Retinal pigment epithelial cell (primary cell): ENCODE measurements at regions not wholly inside any gene's neighbourhood (a gene's known extent, or its start where the extent isn't known, plus 50 kb on each side); places are given as distances from the start of the nearest gene placed in this dataset.

Source experiments
- DNase-seq: peaks from one replicate; pipeline ENCODE4 v3.0.0-alpha.2; 2010; ENCODE audit warnings: low read depth
- H3K4me3 ChIP-seq: 2 replicates; pipeline ENCODE4 v1.5.1; 2011; ENCODE audit warnings: mild to moderate bottlenecking, low read length, control low read depth, moderate library complexity
- TF ChIP-seq, protein P1 (sequence below): conservative IDR thresholded peaks from 2 replicates; pipeline ENCODE4 v1.5.1; 2011; ENCODE audit warnings: low read depth, low read length, control low read depth, inconsistent platforms

DNA sequence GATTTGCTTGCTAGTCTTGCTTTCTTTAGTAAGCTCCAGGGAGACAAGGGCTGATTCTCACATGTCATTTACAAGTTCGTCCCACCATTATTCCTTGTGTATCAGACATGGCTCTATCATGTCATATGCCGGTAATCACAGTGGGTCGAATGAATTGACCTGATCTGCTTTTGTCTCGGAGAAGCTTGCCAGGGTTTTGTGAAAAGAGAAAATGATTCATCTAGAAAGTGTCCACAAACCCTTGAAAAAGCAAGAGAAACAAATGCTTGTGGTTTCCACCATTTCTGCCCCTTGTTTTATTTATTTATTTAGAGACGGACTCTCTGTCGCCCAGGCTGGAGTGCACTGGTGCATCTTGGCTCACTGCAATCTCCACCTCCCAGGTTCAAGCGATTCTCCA, 278.5 kb downstream of the TCF7L2 start:
- H3K4me3 ChIP-seq = no peak overlapping the region
- TF ChIP-seq, protein P1, sequence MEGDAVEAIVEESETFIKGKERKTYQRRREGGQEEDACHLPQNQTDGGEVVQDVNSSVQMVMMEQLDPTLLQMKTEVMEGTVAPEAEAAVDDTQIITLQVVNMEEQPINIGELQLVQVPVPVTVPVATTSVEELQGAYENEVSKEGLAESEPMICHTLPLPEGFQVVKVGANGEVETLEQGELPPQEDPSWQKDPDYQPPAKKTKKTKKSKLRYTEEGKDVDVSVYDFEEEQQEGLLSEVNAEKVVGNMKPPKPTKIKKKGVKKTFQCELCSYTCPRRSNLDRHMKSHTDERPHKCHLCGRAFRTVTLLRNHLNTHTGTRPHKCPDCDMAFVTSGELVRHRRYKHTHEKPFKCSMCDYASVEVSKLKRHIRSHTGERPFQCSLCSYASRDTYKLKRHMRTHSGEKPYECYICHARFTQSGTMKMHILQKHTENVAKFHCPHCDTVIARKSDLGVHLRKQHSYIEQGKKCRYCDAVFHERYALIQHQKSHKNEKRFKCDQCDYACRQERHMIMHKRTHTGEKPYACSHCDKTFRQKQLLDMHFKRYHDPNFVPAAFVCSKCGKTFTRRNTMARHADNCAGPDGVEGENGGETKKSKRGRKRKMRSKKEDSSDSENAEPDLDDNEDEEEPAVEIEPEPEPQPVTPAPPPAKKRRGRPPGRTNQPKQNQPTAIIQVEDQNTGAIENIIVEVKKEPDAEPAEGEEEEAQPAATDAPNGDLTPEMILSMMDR = no peak
- DNase-seq = no peak

DNA sequence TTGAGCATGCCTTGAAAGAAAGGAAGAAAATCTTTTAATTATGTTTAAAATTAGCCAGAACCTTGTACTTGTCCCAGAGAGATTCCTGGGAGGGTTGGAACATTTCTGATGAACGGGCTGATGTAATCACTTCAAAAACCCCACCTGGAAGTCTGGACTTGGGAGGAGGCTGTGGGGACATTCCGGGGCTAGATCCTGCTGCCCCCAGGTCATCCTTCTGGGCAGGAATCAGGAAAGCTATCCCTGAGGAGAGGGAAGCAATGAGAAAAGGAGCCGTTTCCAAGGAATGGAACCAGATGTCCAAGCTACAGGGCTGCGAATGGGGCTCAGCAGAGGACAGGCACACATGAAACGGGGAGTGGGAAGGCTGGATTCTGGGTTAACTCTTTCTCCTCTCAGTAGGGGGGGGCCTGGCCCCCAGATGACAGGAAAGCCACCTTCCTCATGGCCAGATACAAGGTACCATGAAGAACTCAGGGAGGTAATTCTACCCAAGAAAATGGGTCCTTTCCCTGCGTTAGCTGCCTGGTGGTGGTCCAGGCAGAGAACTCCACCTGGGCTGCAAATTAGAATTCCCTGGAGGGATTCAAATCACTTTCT, 280.1 kb downstream of the TCF7L2 start:
- H3K4me3 ChIP-seq = no peak overlapping the region
- TF ChIP-seq, protein P1 = no peak
- DNase-seq = no peak

DNA sequence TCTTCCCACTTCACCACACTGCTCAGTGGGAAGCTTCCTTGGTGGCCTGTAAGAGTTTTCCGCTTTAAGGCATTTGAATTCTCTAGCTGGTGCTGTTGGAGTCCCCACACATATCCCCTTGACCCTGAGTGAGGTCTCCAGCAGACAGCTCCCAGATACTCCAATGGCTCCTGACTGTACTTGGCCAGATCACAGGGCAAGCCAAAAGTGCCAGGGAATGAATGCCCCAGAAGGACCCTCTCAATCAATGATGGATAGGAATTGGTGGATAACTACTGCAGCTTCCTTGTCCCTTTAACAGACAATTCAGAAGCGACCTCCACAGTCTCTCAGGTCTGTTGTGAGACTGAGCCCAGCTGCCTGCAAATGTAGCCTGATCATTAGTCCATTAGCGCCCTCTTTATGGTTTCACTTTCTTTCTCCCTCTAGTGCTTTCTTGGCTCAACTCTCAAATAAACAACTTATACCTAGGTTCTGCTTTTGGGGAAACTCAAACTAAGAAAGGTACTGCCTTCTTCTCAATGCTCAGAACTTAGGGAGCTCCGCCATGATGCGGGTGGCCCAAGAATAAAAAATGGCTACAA, 283.0 kb downstream of the TCF7L2 start:
- H3K4me3 ChIP-seq = no peak overlapping the region
- no peak for DNase-seq
- TF ChIP-seq, protein P1 = no peak

DNA sequence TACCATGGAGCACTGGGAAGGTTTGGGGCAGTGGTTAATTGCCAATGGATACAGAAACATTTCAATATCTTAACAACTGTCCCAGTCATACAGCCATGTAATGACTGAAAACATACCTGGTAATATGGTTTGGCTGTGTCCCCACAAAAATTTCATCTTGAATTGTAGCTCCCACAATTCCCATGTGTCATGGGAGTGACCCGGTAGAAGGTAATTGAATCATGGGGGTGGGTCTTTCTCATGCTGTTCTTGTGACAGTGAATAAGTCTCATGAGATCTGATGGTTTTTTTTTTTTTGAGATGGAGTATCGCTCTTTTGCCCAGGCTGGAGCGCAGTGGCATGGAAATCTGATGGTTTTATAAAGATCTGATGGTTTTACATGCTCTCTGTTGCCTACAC, 284.4 kb downstream of the TCF7L2 start:
- TF ChIP-seq, protein P1 = no peak
- no peak overlapping the region for H3K4me3 ChIP-seq
- no peak for DNase-seq

DNA sequence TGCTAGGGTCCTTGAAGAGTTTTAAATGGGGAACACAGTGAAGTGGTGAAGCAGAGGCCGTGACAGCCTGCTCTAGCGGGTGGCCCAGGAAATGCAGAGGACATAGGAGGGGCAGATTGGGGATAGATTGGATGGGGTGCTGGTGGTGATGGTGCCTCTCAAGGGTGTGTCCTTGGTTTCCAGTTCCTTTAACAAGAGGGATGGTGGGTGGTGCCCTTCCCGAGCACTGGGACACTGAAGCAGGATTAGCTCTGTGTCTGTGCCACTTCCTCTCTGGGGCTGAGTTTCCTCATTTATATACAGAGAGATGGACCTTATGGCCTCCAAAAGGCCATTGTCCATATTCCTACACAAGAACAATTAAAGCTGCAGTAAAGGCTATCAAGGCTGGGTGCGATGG, 285.5 kb downstream of the TCF7L2 start:
- no peak overlapping the region for H3K4me3 ChIP-seq
- TF ChIP-seq, protein P1 = no peak
- no peak for DNase-seq

DNA sequence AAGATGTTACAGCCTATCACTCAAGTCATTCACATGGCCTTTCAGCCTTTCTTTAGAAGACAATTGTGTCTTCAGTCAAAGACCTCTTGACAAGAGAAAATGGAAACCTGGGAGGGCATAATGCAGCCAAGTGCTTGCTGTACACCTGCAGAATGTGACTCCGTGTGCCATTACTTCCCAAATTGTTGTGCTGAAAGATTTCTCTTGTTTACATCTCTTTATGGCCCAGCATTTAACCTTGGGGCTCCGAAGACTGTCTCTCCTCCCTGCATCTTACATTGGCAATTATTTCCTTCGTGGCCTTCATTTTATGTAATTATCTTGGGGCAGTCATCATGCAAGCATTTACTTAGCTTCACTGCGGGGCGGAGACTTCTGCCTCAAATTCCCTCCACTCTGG, 287.0 kb downstream of the TCF7L2 start:
- TF ChIP-seq, protein P1 = no peak
- DNase-seq = no peak
- no peak overlapping the region for H3K4me3 ChIP-seq
